SH-SY5Y (cell line): ENCODE measurements at regions not wholly inside any gene's neighbourhood (a gene's known extent, or its start where the extent isn't known, plus 50 kb on each side); places are given as distances from the start of the nearest gene placed in this dataset.

Experiments
- GATA2 ChIP-seq: IDR thresholded peaks from 2 replicates; pipeline ENCODE4 v1.6.1; 2011; ENCODE audit warnings: mild to moderate bottlenecking, low read depth, low read length
- GATA3 ChIP-seq: IDR thresholded peaks from 2 replicates; pipeline ENCODE4 v1.6.1; 2011; ENCODE audit warnings: low read depth, mild to moderate bottlenecking, low read length, moderate library complexity

DNA sequence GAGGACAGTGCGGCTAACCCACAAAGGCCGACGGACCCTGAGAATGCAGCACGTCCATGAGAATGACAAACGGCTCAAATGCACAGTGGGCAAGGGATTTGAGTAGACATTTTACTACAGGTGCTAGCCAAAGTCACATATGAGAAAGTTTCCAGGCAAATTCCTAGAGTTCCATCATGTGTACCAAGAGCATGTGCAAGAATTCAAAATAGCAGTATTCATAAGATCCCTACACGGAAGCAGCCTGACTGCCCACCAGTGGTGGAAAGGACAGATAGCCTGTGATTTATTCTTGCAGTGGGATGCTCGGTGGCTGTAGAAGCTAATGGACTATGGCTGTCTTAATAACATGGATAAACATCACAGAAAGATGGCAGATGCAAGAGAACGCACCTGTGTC is 68.0 kb downstream of the RGS12 start:
- TF ChIP-seq GATA2 (no peak), GATA3 (no peak)

DNA sequence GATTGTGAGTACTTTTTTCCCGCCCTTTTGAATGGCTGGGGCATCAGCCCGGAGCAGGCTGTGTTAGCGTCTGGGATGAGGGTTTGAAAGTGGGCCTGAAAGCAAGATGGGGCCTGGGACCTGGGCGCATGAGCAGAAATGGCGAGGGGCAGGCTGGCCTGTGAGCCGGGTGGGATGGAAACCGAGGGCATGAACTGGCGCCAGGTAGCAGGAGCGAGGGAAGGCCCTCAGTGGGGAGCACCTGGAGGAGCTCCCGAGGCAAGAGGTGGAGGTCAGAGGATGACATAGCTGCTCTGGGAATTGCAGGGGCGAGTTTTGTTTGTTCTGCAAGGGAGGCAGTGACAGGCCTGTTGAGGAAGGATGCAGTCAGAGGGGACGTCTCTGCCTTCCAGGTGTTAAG is 68.6 kb downstream of the RGS12 start:
- TF ChIP-seq GATA3 (no peak), GATA2 (no peak)

GRCh38 chr4:3361896-3362295 is 69.1 kb downstream of the RGS12 start:
- no peak for TF ChIP-seq GATA3
- TF ChIP-seq GATA2 = no peak

- no peak for TF ChIP-seq GATA2
- TF ChIP-seq GATA3 = no peak
Measured at GRCh38 chr4:3362431-3363287, 69.8 kb downstream of the RGS12 start.

DNA sequence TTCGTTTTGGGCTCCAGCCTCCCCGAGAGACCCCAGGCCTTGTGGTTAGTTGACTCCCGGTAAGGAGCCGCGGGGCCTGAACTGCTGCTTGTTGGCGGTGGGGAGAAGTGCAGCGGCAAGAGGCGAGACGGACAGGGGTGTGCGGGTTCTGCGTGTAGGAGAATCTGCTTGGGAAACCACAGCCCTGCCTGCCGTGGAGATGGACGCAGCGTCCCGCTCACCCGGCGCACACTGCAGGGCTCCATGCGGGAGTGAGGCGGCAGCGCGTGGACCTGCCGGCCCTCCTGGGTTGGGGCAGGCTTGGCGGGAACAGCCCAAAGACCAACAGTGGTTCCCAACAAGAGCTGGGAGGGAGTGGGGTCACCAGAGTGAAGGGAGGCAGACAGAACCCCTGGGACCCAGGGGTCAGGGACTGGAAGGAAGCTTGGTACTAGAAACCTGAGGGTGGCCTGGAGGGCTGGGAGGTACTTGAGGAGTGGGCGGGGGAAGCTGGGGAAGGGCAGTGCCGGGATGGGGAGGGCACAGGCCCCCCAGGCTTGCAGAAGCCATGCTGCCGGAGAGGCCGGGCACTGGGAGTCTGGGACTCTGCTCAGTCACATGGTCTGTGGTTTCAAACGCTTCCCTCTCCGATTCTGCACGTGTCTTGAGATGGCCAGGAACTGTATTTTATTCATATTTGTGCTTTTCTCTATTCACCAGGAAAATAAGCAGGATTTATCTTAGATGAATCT is 70.8 kb downstream of the RGS12 start:
- TF ChIP-seq GATA2 = no peak
- no peak for TF ChIP-seq GATA3

DNA sequence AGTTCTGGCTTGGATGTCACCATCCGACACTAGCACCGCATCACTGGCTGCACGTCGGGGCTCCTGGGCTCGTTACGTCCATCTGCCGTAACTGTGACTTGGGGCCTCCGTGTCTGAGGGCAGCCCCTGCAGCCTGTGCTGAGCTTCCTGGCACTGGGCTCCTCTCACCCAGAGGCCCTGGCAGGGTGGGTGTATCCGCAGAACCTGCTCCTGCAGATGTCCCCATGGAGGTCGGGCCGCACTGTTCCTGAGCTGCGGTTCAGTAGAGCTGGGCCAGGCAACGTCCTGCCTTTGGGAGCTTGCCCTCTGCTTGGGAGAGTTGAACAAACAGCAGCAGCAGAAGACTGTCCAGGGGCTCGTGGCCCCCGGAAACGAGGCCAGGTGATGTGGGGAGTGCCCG is 71.4 kb downstream of the RGS12 start:
- TF ChIP-seq GATA2 = no peak
- no peak for TF ChIP-seq GATA3

- TF ChIP-seq GATA3 = no peak
- TF ChIP-seq GATA2 = no peak
Measured at GRCh38 chr4:3364634-3365314, 72.0 kb downstream of the RGS12 start.

DNA sequence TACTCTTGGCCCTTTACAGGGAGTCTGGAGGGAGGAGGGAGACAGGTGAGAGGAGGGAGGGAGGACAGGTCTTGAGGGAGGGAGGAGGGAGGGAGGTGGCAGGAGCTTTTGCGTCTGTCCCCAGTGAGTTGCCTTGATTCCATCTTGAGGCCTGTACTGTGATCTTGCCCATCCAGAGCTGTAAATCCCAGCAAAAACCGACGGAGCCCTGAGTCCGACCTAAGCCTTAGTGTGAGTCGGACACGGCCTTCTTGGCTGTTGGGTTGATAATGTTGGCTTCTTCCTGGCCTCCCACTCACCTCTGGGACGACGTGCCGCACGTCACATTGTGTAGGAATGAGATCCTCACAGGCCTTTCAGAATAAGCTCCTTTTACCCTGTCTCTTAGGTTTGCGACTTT is 72.5 kb downstream of the RGS12 start:
- TF ChIP-seq GATA3 (no peak), GATA2 (no peak)

DNA sequence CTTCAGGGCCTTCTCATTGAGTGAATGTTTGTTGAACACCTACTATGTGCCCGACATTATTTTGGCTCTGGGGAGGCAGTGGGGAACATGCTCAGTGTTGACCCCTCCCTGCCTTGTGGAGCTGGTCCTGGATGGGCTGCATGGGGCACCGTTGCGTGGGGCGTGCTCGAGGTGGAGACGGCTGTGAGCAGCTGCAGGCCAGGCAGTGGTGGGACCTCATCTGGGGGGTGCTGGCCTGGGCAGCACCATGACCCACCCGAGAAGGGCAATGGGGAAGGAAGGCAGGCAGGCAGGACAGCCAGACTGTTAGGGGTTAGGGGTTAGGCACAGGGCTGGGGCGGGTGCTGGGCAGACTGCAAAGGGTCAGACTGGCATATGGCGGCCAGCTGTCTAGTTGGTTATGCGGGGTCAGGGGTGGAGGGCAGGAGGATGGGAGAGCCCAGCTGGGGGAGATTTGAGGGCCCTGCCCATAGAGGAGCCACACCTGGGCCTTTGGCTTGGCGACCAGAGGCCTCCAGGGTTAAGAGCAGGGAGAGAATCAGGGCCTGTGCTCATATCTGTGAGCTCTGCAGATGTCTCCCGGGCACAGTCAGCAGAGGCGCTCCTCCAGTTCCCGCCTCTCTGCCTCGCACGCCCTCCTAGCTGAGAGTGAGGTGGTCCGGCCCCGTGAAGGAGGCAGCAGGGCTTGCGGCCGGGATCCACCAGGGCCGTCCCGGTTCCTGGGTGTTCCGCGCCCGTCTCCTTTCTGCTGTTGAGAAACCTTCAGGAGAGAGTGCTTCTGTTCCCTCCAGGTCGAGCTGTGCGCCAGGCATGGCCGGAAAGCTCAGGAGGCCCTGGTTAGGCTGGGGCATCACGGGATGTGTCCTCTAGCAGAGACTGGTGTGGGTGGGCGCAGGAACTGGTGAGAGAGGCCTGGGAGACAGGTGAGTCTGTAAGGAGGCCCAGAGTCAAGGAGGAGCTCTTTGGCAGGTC is 73.3 kb downstream of the RGS12 start:
- TF ChIP-seq GATA2 (no peak), GATA3 (no peak)

DNA sequence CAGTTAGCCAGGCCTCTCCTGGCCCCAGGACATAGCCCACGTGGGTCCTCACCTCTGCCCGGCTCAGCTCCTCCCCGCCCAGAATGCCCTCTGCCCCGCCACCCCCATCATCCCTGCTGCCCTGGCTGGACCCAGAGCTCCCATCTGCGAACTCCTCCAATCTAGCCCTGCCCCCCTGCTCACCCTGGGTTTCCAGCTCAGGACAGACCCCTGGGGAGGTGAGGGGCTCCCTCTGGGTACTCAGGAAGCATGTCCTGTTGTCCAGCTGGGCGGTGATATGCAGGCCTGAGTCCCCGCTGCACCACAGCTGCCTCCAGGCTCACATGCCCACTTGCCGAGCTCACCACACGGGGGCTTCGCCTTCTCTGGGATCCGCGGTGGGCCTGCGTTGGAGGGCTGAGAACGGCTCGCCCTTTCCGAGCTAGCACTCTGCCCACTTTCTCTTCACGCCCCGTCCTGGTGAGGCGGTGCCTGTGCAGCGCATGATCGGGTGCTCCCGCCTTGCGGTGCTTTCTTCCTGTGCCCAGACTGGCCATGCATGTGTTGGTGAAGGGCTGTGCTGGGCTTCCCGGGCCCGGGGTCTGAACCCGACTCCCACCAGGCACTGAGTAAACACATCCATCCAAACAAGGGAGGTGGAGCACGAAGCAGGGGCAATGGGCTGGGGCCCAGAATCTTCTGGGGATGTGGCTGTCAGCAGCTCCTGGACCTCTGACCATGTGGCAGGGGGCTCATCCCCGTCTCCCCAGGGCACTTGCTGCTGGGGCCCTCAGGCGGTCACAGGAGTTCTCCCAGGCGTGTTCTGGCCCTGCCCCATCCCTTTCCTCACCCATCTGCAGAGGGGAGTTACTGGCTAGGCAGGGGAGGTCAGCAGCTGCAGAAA is 74.3 kb downstream of the RGS12 start:
- TF ChIP-seq GATA2 = no peak
- TF ChIP-seq GATA3 = no peak

GRCh38 chr4:3367866-3368265 is 73.9 kb upstream of the HGFAC start:
- no peak for TF ChIP-seq GATA2
- TF ChIP-seq GATA3 = no peak

GRCh38 chr4:3368334-3368733 is 73.4 kb upstream of the HGFAC start:
- TF ChIP-seq GATA3 (no peak), GATA2 (no peak)
